Retinal pigment epithelial cell (primary cell): ENCODE measurements at regions not wholly inside any gene's neighbourhood (a gene's known extent, or its start where the extent isn't known, plus 50 kb on each side); places are given as distances from the start of the nearest gene placed in this dataset.
"Not testable (repeated sequence)": the region's sequence is repeated elsewhere in the genome, so short reads cannot be mapped to it uniquely, and the experiment has no call there.

Source experiments
- DNase-seq: peaks from one replicate; pipeline ENCODE4 v3.0.0-alpha.2; 2010; ENCODE audit warnings: low read depth
- H3K4me3 ChIP-seq: 2 replicates; pipeline ENCODE4 v1.5.1; 2011; ENCODE audit warnings: mild to moderate bottlenecking, low read length, control low read depth, moderate library complexity
- TF ChIP-seq, protein P1 (sequence below): conservative IDR thresholded peaks from 2 replicates; pipeline ENCODE4 v1.5.1; 2011; ENCODE audit warnings: low read depth, low read length, control low read depth, inconsistent platforms

DNA sequence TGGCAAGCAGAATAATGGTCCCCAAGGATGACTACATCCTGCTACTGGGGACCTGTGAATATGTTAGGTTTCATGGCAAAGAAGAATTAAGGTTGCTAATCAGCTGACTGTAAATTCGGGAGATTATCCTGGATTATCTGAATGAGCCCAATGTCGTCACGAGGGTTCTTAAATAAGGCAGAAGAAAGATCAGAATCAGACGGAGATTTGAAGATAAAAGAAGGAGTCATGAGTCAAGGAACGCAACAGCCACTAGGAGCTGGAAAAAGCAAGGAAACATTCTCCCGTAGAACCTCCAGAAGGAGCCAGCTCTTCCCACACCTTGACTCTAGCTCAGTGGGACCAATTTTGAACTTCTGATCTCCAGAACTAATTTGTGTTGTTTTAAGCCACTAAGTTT is 82.9 kb upstream of the APBB1IP start:
- H3K4me3 ChIP-seq = no peak overlapping the region
- peak; percentile 7 for DNase-seq
- TF ChIP-seq, protein P1, sequence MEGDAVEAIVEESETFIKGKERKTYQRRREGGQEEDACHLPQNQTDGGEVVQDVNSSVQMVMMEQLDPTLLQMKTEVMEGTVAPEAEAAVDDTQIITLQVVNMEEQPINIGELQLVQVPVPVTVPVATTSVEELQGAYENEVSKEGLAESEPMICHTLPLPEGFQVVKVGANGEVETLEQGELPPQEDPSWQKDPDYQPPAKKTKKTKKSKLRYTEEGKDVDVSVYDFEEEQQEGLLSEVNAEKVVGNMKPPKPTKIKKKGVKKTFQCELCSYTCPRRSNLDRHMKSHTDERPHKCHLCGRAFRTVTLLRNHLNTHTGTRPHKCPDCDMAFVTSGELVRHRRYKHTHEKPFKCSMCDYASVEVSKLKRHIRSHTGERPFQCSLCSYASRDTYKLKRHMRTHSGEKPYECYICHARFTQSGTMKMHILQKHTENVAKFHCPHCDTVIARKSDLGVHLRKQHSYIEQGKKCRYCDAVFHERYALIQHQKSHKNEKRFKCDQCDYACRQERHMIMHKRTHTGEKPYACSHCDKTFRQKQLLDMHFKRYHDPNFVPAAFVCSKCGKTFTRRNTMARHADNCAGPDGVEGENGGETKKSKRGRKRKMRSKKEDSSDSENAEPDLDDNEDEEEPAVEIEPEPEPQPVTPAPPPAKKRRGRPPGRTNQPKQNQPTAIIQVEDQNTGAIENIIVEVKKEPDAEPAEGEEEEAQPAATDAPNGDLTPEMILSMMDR = no peak

- TF ChIP-seq, protein P1 = no peak
- no peak overlapping the region for H3K4me3 ChIP-seq
- DNase-seq = no peak
These were observed 80.9 kb upstream of the APBB1IP start for GRCh38 chr10:26357203-26357602.

DNA sequence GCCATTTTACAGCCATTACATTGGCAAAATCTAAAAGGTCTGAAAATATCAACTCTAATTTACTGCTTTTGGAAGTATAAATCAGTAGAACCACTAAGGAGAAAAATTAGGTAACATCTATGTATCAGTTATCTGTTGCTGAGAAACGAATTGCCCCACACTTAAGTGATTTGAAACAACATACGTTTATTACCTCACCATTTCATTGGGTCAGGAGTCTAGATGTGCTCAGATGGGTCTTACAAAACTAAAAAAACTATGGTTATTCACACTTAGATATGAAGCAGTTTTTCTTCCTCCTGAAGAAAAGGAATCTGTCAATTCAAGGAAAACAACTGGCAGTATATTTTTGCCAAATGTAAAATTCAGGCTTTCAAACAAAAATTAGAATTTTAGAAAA is 80.1 kb upstream of the APBB1IP start:
- no peak overlapping the region for H3K4me3 ChIP-seq
- TF ChIP-seq, protein P1 = no peak
- DNase-seq = no peak

DNA sequence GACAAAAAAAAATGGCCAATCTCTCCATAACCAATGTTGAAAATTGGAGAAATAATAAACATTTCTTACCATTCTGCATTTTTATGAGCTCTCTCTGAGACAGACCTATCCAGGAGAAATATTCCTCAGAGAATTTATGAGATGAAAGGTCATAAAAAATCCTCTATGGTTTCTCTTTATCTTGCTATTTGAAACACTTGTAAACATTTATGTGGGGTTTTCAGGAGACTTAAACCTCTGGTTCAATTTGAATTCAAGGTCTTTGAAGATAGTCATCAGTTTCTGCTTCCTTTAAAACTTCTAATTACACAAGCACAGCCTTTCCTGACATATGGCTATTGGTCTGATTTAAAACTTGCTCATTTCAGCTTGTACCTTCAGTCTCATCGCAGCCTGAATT is 78.5 kb upstream of the APBB1IP start:
- DNase-seq = no peak
- no peak overlapping the region for H3K4me3 ChIP-seq
- TF ChIP-seq, protein P1 = no peak

GRCh38 chr10:26361351-26361750 is 76.8 kb upstream of the APBB1IP start:
- DNase-seq = no peak
- TF ChIP-seq, protein P1 = no peak
- H3K4me3 ChIP-seq = no peak overlapping the region

DNA sequence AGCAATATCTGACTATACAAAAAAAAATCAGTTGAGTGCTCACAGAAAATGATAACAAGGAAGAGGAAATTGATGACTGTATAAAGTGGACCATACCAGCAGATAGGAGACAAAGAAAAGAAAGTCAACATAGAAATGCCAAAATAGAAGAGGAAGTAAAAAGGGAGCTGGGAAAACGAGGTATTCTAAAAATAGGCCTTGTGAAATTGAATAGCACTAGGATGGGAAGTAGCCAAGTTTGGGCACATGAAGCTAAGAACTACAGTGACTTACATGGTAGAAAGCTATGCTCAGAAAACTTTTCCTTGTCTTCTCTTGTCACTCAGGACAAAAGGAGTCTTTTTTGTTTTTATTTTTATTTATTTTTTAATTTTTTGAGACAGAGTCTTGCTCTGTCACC is 76.2 kb upstream of the APBB1IP start:
- DNase-seq = no peak

GRCh38 chr10:26365681-26366358 is 72.3 kb upstream of the APBB1IP start:
- DNase-seq = no peak
- TF ChIP-seq, protein P1 = no peak
- no peak overlapping the region for H3K4me3 ChIP-seq

More for the DNA sequence above, 76.2 kb upstream of the APBB1IP start:
- no peak overlapping the region for H3K4me3 ChIP-seq
- TF ChIP-seq, protein P1 = no peak

DNA sequence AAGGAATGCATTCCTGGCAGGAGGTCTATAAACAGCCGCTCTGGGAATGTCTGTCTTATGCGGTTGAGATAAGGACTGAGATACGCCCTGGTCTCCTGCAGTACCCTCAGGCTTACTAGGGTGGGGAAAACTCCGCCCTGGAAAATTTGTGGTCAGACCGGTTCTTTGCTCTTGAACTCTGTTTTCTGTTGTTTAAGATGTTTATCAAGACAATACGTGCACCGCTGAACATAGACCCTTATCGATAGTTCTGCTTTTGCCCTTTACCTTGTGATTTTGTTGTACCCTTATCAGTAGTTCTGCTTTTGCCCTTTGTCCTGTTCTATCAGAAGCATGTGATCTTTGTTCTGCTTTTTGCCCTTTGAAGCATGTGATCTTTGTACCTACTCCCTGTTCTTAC is 71.1 kb upstream of the APBB1IP start:
- DNase-seq, H3K4me3 ChIP-seq: not testable (repeated sequence)
